ENCODE measurements at regions not wholly inside any gene's neighbourhood (a gene's known extent, or its start where the extent isn't known, plus 50 kb on each side); places are given as distances from the start of the nearest gene placed in this dataset.

DNA sequence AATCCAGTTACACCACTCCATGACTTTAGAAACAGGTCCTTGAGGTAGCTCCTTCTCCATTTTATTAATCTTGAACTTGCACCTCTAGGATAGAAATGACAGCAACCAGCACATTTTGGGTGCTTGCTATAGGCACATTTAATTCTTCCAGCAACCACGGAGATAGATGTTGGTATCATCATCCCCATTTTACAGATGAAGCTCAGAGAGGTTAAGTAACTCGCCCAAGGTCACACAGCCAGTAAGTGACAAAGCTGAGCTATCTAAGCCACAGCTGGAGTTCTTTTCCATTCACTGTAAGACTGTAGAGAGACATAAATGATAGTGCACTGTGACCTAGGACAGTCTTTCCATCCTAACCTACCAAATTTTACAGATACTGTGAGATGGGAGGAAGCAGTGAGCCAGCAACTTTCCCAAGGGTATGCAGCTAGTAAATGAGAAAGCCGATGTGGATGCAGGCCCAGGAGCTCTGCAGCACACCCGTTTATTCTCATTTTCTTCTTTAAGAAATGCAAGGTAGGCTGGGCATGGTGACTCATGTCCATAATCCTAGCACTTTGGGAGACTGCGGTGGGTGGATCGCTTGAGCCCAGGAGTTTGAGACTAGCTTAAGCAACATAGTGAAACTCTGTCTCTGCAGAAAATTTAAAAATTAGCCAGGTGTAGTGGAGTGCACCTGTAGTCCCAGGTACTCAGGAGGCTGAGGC lies 103.2 kb downstream of the TBX5 start:
- DNase-seq: no peak

DNA sequence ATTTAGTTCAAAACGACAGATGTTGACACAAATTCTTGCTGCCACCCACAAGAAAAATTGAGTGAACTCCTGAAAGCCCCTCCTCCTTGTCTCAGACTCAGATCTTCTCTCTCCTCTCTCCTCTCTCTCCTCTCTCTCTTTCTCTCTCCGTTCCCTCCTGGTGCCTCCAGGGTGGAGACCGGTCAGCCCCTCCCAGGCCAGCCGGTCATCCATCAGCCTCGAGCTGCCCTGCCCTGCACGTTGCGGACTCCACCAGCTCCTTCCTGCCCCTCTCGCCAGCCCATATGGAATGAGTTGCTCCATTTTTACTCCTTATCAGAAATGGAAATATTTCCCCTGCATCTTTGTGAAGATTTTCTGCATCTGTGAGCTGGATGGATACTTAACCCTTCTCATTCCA lies 103.8 kb downstream of the TBX5 start:
- DNase-seq: no peak

DNA sequence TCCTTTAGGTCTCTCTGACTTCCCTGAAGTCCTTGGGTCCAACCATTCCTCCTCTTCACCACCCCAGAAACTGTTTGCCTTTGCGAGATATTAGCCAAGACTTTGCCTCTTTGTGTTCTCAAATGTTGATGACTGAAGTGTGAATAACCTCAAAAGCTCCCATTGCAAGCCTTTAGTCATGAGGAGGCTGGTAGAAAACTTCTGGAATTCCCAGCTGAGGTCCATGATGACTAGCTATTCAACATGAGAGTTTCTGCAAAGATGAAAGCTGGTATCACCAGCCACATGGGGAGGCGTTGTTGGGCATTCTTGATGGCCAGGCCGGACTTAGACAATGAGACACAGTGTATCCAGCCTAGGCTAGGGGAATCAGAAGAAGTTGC lies 111.7 kb downstream of the TBX5 start:
- no peak for DNase-seq

DNA sequence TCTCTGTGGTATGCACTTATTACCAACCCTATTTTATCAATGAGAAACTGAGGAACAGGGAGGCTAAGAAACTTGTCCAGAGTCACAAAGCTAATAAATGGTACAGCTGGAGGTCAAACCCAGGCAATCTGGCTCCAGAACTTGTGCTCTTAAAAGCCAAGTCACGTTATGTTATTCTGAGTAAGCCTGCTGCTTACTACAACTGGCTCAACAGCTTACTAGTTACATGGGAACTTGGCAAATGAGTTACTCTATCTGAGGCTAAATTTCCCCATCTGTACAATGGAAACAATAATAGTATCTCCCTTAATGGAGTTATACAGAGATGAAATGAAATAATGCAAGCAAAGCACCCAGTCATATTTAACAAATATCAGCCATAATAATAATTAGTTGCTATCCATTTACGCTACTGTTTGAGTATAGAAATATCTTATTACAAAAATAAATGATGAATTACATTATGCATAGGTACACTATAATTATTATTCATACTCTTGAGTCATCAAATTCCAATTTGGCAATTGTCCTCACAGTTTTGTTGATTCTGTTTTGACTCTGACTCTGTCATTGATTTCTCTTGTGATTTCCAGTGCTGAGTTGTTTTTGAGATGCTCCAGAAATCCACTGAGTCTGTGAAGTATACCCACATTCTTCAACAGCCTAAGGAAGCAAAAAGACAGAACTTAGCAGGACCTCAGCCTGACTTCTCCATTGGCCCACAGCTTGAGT lies 112.2 kb downstream of the TBX5 start:
- no peak for DNase-seq

DNA sequence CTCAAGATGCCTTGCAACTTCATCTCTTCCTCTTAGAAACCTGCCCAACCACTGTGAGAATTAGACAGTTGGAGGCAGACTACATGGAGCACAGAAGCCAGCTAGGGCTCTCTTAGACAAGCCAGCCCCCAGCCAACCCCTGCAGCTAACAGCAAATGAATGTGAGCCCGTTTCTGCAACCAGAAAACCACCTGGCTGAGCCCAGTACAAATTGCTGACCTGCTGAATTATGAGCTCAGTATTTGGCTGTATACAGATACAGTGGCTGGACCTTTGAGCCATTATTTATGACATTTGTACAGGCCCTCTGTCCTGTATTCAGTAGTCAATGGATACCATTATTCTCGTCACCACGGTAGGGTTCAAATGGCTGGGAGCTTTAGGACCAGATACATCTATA lies 112.9 kb downstream of the TBX5 start:
- DNase-seq: no peak

DNA sequence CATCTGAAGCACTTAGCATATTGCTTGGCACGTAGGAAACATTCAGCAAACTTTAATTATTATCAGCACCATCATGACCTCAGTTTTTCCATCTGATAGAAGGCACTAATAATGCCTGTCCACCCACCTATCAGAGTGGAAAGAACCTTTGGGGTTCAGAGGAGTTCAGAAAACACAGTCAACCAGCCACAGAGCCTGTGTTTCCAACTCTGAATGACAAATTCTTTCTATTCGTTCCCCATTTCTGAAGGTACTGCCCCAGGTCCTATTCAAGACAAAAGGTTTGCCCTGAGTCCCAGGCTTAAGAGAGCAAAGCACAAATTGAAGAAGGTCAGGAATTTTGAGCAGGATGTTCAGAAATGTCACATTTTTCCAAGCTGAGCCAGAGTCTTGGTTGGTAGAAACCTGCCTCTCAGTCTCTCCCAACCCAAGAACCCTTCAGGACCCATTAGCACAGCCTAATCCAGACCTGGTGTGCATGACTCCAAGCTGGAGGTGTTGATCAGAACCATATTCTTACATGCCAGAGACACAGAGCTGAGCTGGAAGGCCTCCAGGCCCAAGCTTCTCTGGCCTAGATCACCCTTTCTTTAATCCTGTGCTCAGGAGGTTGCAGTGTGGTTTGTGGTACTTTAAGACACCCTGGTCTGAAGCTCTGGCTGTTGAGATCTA lies 114.4 kb downstream of the TBX5 start:
- no peak for DNase-seq

DNA sequence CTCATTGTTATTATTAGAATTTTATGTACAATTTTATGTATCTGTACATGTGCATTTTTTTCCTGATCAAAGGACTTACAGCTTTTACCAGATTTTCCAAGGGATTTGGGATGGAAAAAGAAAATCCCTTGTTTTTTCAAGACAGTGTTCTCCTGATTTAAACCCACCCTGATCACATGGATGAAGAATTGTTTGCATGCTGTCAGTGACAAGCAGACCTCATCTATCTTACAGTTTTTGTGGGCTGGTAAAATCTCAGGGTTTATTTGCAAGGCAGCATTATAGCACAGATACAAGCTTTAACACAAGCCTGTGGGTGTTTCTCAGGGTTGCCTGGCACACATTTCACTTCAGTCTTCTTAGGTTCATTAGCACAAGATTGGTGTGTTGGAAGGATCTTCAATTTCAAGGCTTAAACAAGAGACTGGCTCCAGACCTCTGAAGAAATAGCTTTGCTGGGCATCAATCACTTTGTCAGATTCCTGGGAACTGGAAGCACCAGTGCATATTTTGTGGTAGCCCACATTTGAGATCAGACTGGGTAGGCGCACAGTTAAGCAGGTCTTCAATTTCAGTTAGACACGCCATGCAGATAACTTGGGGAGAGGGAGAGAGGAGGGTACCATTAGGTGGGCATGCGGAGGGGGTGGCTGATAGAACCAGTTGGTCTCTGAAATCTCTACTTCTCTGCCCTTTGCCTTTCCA lies 118.0 kb downstream of the TBX5 start:
- DNase-seq: no peak

DNA sequence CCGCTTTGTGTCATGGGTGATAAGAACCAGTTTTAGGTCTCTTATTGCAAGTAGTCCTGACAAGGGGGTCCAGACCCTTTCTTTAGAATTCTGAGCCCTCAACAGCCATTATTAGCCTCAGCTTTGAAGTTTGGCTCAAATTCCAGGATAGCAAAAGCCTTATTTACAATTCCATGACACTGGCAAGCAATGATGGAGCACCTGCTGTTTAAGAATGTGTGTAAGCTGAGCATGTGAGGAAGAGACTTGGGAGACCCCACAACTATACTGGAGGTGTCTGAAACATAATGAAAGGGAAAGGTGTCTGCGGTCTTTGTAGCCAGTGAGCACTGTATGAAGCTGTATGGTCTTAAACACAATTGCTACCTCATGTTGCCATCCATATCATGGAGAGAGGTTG lies 119.8 kb downstream of the TBX5 start:
- no peak for DNase-seq

DNA sequence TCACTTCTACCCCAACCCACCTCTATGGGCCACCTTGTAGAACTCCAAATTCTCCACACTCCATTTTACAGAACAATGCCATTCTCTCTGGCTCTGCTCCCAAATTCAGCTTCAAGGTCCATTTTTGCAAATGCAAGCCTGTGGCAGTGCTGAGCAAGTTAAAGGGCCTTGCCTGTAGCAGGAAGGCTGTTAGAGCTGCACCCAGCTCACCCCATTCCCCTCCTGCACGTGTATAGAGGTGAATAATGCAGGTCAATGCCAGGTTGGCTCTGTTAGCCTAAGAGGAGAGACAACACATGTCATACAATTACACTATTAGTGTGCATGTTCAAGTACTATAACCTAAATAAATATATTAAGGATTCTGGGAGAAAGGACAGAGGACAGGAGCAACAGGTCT lies 120.4 kb downstream of the TBX5 start:
- DNase-seq: no peak

DNA sequence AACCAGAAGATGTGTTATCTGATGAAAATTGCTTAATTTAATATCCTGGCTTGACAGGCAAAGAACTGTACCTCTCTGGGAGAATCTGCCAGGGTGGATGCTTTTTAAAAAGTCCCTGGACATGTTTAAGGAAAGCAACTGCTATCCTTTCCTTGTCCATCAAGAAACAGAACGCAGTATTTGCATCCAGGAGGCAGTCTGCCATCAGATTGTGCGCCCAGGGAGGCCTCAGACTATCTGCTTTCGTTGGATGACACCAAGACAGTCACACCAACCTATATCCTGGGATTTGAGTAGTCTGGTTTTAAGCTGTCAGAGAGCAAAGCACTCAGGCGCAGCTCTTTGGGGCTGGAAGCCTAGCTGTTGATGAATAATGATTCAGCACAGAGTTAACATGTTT lies 121.9 kb downstream of the TBX5 start:
- DNase-seq: no peak

DNA sequence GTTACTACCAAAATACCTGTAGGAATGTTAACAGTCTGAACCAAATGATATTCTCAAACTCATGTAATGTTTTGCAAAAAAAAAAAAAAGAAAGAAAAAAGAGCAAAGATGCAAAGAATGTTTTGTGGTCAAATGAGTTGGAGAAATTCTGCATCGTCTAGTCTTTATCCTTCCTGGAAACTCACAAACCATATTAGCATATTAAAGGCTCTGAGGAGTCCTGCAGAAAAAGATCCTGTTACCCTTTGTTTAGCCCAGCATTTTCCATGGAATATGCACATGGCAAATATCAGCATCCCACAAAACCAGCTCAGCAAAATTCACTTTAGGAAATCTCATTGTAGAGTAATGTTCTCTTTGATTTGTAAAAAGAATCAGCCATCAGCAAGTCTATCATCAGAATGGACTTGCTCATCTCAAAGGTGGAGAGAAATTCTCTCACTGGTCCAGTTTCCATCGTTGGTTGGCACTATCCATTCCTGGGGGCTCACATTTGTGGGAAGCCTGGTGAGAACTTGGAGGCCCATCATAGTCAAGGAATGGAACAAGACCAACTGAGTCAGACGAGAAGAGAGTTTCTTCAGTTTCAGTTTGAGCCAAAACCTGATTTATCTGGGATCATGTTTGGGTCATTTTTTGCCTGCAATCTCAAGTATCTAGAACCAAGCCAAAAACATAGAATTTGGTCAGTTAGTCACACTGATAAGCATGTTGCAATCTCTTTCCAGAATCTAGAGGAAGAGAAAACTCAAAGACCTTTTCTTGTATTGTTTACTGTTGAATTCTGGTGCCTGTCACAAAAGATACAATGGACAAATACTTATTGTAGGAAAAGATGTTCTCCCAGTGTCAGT lies 129.8 kb downstream of the TBX5 start:
- DNase-seq: no peak

DNA sequence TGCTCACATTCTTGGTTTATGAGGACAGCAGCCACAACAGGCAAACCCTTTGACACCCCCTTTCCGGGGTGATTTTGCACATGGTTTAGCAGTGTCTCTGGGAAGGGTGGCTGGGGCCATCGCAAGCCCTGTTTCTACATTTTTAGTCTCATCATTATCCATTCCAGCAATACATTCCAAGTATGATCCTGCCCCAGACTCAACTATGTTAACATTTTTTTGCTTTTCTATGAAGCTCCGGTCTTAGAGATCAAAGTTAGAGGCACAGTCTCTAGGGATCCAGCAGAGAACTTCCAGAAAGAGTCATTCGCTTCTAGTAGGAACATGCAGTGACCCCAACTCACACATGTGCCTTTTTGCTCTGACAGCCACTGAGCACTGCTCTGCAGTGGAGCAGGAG lies 130.9 kb downstream of the TBX5 start:
- DNase-seq: no peak

DNA sequence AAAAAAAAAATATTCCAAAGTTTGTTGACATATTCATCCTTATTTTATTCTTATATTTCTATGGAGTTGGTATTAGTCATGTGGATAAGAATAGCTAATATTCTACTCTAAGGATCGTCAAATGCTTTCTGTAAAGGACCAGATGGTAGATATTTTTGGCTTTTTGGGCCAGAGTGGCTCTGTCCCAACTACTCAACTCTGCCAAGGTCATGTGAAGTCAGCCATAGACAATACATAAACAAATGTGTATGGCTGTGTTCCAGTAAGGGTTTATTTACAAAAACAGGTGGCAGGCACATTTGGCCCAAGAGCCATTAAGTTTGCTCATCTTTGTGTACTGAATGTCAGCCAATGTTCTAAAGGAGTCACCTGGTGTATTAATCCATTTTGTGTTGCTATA lies 131.8 kb downstream of the TBX5 start:
- no peak for DNase-seq

DNA sequence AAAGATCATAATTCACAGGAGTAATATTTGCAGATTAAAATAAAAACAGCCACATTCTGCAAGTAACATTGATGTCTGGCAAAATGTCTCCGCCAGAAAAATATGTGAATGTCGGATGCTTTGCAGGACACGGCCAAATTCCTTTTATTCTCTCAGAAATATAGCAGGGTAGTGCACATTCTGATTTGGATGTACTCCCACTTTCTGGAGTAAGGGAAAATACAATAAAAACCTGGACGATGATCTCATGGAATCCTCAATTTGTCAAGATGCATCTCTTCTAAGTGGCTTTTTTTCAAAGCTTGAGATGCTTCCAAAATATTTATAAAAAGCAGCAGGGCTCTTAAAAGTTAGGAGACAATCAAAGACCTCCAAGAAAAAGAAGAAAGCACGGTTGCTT lies 133.3 kb downstream of the TBX5 start:
- no peak for DNase-seq

DNA sequence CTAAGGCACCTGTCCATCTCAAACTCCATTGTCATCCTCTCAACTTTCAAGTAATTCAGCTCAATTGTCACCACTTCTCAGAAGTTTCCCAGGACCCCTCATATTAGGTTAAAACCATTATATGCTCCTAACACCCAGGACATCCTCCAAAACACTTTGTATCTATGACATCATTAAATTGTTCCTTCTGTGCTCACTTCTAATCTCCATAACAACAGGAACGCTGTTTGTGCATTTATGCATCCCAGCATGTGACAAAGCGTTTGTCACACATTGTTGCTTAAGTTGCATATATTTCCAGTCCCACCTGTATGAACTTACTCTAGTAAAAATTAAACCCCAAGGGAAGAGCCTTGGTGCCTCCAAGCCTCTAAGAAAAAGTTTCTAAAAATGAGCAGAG lies 133.9 kb downstream of the TBX5 start:
- no peak for DNase-seq

DNA sequence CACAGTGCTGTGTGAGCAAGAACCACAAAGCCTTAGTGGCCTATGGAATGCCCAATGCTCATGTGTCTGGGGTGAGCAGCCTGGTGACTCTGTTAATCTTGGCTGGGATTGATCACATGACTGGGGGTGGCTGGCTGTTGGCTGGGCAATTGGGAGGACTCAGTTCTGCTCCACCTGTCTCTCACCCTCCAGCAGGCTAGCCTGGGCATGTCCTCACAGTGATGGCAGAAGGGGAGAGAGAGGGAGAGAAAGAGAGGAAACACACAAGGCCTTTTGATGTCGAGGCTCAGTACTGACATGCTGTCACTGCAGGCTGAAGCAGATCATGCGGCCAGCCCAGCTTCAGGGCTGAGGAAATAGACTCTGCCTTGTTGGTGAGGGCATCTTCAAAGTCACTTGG lies 136.8 kb downstream of the TBX5 start:
- DNase-seq: peak; percentile 94

DNA sequence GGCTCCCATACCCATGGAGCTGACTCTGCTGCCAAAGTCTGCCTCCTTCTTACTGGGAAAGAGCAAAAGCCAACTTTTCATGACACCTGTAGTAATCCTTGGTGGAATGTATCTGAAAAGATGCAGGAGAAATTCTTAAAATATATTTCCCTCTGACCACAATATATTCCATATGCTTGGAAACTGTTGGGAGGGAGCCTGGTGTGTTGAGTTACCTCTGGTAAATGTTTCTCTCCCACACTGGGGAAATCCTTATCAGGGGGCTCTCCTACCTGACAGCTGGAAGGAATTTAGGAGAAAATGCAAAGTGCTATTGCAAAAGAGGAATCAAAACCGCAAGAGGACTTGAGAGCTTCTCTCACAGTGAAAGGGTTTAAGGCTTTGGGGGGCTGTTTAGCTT lies 139.4 kb downstream of the TBX5 start:
- no peak for DNase-seq

DNA sequence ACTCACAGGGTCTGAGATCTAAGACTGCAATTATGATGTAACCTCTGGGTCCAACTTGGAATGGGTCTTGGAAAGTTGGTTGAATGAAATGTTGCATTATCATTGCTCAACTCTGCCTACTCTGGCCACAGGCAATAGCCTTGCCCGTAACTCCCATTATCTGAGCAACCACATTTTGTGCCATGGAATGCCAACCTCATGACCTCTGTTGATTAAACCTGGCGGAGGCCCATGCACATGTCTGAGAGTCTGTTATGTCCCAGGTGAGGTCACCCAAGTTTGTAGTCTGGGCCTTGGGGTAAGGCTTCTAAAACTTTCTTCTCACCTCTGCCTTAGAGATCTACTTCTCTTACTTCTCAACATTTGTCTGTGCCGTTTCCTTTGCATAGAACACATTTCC lies 140.9 kb downstream of the TBX5 start:
- DNase-seq: no peak

DNA sequence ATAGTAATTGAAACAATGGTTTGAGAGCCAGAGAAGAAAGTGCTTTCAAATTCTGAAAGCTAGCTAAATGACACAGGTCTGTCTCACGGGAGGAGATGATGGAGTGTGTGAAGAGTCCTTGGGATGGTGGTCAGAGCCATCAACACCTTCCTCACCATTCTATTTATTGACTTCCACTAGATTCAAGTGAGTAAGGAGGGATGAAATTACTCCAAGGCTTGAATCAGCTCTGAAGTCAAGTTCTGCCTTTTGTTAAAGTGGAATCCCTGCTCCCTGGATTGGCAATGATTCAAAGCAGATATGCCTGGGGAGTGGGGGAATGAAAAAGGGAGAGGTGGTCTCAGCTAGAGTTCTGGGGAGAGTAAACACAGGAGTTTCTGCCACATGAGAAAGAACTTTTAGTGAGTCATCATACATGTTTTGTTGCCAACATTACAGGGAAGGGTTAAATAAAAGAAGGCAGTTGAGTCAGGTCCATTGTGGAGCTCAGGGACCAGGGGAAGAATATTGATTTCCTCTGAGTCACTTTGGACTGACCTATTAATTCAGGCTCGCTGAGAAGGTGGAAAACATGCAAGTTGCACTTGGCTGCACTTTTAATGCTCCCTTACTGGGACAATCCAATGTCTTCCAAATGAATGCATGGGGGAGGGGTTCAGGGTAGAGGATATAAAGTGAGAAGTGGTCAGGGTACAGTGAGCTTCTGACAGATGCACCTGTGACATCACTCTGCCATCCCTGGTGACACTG lies 142.7 kb downstream of the TBX5 start:
- peak; percentile 59 for DNase-seq

DNA sequence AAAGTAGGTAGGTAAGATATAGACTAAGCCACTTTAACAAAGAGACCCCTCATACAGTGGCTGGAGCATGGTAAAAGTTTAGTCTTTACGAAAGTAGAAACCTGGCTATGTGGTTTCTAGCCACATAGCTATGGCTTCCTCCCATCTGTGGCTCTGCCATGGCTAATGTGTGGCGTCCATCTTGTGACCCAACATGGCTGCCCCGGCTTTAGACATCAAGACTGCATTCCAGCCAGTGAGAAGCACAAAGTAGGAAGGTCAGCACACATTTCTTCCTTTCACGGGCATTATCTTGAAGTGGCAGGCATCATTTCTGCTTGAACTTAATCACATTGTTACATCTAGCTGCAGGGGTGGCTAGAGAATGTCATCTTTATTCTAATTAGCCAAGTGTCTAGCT lies 148.3 kb downstream of the TBX5 start:
- no peak for DNase-seq

DNA sequence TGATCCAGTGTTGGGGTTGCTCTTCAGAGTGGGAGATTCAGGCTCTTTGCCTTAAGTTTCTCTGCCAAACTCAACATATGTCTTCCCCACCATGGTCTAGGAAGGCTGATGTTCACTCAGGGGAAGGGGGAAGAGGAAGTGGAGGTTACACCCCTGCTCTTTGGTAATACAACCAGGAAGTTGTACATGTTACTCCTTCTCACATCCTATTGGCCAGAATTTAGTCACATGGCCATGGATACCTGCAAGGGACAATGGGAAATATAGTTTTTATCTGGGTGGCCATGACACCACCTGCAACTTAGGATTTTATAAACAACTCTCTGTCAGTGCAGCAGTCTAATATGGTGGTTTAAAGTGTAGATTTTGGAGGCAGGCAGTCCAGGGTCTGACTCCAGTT lies 150.9 kb downstream of the TBX5 start:
- no peak for DNase-seq
